ENCODE measurements at regions not wholly inside any gene's neighbourhood (a gene's known extent, or its start where the extent isn't known, plus 50 kb on each side); places are given as distances from the start of the nearest gene placed in this dataset.
"Not testable (repeated sequence)": the region's sequence is repeated elsewhere in the genome, so short reads cannot be mapped to it uniquely, and the experiment has no call there.

DNA sequence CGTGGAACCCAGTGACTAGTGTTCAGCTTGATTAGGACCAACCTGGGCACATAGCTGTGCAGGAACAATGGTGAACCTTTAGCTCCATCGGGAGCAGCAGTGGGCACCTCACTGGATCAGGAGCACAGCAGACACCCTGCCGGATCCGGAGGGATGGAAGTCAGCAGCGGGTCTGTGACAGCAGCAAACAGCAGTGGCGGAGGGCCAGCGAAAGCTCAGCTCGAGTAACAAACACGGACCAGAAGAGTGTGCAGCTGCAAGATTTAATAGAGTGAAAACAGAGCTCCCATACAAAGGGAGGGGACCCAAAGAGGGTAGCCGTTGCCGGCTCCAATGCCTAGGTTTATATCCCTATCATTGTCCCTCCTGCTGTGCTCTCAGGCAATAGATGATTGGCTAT is 66.8 kb upstream of the CSNK1A1L start:
- not testable (repeated sequence) for TF ChIP-seq FOXM1 (IDR thresholded peaks at IDR 0.05; ENCODE audit: borderline replicate concordance); SP1 (IDR thresholded peaks at IDR 0.05); FOXK2 (IDR thresholded peaks at IDR 0.05); ZNF384 (IDR thresholded peaks at IDR 0.05)
- TF ChIP-seq, protein P1, sequence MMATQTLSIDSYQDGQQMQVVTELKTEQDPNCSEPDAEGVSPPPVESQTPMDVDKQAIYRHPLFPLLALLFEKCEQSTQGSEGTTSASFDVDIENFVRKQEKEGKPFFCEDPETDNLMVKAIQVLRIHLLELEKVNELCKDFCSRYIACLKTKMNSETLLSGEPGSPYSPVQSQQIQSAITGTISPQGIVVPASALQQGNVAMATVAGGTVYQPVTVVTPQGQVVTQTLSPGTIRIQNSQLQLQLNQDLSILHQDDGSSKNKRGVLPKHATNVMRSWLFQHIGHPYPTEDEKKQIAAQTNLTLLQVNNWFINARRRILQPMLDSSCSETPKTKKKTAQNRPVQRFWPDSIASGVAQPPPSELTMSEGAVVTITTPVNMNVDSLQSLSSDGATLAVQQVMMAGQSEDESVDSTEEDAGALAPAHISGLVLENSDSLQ (IDR thresholded peaks at IDR 0.05): not testable (repeated sequence)

Measured in HEK293T (cell line).